Glomerular visceral epithelial cell (primary cell): ENCODE measurements at regions not wholly inside any gene's neighbourhood (a gene's known extent, or its start where the extent isn't known, plus 50 kb on each side); places are given as distances from the start of the nearest gene placed in this dataset.
"Not testable (repeated sequence)": the region's sequence is repeated elsewhere in the genome, so short reads cannot be mapped to it uniquely, and the experiment has no call there.

ENCODE experiments used
- DNase-seq: peaks from one replicate; pipeline ENCODE4 v3.0.0-alpha.2; 2016; ENCODE audit errors: extremely low spot score

GRCh38 chr10:11691319-11691755 is 50.8 kb upstream of the ECHDC3 start:
- DNase-seq = no peak

DNA sequence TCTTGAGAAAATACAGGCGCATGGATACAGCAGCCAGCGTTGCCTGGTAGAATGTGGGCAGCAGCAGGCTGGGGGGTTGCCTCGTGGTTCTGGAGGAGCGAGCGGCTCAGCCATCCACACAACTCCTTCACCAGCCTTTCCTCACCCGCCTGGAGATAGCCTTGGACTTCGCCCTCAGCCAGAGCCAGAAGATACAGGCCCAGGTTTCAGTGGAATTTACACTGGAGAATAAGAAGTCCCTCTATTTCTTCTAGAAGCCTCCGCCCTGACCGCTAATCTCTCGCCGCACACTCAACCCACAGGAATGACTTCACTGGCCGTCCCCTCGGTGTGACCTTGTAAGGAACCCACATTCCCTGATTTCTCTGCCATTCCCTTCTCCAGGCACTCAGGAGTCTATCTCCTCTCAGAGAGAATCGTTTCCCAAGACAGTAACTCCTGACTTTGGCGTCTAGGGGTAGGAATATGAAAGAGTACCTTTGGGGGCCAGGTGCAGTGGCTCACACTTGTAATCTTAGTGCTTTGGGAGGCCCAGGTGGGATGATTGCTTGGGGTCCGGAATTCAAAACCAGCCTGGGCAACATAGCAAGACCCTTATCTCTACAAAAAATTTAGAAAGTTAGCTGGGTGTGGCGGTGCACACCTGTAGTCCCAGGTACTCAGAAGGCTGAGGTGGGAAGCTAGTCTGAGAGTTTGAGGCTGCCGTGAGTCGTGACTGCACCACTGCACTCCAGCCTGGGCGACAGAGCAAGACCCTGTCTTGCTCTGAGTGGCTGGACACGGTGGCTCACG is 52.0 kb upstream of the ECHDC3 start:
- peak; percentile 43 for DNase-seq

GRCh38 chr10:11688448-11688795 is 53.8 kb upstream of the ECHDC3 start:
- not testable (repeated sequence) for DNase-seq

DNA sequence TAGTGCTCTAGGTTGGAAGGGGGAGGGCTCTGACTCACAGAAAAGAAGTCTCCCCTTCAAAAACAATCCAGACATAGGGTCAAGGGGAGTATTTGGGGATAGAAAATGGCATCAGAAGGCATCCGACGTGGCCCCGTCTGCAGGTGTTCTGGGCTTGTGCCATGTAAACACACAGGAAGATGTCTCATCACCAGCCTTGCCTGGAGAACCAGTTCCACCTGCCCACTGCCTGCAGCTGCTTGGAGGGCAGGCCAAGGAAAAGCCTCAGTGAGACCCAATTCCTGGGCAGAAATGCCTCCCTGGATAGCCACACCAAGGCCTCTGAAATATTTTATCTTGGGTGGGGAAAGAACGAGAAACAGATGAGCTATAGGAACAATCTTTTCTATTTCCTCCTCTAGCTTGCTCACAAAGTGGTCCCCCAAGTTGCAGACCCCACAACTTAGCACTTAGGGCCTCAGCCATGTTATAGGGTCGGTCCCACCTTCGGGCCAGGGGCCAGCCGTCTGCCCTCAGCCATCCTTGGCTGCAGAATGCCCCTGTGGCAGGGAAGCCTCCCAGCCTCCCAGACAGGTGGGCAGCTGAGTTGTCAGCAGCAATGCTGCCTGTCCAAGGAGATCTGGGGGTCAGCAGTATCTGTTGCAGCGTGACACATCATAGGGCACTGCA is 54.3 kb upstream of the ECHDC3 start:
- no peak for DNase-seq

- DNase-seq = peak; percentile 39
Observed at GRCh38 chr10:11687357-11687771, 54.8 kb upstream of the ECHDC3 start.

- peak; percentile 35 for DNase-seq
Observed at GRCh38 chr10:11685787-11686218, 56.4 kb upstream of the ECHDC3 start.

- DNase-seq = peak; percentile 86
Observed at GRCh38 chr10:11684717-11685645, 57.2 kb upstream of the ECHDC3 start.

DNA sequence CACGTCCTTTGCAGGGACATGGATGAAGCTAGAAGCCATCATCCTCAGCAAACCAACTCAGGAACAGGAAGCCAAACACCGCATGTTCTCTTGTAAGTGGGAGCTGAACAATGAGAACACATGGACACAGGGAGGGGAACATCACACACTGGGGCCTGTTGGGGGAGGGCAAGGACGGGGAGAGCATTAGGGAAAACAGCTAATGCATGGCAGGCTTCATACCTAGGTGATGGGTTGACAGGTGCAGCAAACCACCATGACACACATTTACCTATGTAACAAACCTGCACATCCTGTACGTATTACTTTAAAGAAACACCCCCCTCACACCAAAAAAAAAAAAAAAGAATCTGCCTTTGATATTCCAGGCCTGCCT is 57.9 kb upstream of the ECHDC3 start:
- DNase-seq = not testable (repeated sequence)

- DNase-seq = no peak
Observed at GRCh38 chr10:11683529-11684320, 58.5 kb upstream of the ECHDC3 start.

GRCh38 chr10:11682851-11683250 is 59.3 kb upstream of the ECHDC3 start:
- no peak for DNase-seq

DNA sequence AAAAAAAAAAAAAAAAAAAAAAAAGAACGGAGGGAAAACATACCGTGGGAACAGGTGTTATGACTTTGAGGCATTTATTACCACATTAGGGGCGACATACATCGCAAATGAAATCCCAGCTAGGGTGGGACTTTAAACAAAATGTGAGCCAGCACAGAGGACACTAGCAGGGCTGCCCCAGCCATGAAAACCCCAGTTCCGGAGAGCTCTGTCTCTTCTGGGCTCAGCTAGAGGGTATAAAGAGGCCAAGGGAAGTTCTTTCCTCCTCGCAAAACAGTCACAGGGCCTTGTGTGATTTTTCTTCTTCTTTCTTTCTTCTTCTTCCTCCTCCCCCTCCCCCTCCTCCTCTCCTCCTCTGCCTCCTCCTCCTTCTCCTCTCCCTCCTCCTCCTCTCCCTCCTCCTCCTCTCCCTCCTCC is 59.9 kb upstream of the ECHDC3 start:
- DNase-seq = no peak

DNA sequence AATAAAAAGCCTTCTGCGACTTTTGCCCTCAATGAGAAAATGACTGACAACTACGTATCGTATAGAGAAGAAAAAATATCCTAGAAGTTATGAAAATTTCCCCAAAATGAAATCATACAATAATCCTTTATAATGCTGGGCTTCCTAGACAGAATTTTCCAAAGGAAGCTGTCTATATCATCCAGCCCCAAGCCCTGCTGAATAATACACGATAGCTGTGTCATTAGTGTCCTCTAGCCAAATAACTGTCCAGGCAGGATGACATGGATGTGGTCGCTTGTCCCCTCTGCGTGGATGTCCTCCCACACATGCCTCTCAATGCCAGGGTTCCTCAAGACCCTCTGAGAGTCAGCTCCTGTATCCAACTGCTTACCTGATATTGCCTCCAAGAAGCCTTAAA is 61.7 kb upstream of the ECHDC3 start:
- no peak for DNase-seq

DNA sequence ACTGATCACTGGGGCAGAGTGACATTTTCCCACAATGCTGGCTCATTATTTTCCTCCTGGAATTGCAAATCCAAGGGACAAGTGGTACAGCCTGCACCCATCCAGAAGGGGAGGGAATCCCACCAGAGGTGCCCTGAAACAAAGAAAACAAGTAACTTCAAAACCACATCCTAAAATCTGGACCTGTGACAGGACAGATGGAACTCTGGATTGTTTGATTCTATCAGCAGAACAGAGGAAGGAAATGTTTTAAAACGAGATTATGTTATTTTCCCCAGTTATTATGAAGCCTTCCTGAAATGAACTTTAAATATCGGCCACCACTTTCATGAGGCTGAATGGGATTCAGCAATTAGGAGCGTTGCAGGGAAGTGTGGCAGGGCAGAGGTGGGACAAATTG is 62.2 kb upstream of the ECHDC3 start:
- DNase-seq = no peak

GRCh38 chr10:11678074-11678793 is 63.9 kb upstream of the ECHDC3 start:
- DNase-seq = peak; percentile 43

DNA sequence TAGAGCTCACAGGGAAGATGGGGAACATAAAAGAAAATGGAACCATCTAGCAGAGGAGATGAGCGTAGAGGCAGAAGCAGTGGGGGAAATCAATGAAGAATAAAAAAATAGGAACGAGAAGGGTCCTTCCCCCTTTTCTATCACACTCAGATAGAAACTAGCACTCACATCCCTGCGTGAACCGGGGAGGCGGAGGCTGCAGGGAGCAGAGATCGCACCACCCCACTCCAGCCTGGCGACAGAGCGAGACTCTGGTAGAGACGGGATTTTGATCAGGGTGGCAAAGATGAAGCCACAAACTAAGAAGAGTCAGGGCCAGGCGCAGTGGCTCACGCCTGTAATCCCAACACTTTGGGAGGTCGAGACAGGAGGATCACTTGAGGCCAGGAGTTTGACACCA is 64.7 kb upstream of the ECHDC3 start:
- no peak for DNase-seq

DNA sequence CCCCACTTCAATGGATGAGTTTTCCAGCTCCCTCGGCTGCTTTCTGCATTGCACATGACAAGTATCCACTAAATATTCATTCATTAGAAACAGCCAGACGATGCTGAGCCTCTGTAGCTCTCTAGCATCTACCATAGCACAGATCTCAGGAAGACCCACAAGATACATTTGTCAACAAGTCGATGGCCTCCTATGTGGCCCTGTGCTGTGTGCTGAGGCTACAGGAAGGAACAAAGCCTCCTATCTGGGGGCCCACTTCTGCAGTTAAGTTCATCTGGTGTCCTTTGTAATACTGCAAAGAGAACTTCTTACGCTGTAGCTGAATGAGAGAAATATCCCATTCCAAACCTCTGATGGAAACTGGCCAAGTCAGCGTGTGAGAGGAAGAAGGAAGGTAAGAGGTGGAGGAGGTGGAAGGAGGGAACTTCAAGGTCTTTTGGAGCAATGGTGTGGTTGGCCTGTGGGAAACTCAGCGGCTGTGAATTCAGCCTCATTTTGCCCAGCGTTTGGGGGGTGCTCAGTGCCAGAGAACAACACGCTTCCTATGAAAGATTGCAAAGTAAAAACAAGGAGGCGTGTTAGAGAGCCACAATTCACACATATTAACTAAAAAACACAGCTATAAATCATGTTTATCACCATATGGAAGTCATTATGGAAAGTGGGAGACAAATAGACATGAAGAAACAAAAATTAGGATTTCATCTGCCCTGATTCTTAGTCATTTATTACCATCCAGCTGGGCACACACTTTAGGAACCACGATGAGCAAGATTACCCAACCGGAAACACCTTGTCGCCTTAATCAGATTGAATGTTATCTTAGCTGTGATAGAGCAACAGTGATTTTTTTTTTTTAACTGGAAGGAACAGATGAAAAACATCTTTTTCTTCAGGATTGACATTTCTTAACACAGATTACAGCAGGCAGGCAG is 62.2 kb upstream of the USP6NL start:
- DNase-seq = peak; percentile 37

DNA sequence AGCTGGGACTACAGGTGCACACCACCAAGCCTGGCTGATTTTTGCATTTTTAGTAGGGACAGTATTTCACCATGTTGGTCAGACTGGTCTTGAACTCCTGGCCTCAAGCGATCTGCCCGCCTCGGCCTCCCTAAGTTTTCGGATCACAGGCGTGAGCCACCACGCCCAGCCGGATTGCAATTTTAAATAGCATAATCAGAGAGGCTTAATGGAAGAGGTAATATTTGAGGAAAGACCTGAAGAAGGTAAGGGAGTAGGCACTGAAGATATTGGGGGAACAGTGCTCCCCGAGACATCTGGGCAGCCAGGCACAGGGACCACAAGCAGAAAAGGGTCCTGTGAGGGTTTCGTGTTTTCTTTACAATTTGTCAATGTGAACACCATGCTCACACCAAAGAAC is 61.4 kb upstream of the USP6NL start:
- no peak for DNase-seq

DNA sequence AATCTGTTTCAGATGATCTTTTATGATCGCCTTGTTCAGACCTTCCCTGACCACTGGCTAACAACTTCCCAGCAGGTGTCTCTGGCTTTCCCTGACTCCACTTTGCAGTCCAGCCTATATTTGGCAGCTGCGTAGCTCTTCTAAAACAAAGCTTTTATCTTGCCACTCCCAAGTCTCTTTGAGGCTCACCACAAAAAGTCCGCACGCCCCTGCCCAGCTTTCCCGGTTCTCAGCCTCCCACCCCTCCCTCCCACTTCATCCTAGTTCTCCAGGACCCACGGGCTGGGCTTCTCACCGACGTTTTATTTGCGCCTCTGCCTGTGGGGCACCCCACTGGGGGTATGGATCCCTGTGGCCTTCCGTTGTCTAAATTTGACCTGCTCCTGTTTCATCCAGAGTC is 58.9 kb upstream of the USP6NL start:
- DNase-seq = no peak

DNA sequence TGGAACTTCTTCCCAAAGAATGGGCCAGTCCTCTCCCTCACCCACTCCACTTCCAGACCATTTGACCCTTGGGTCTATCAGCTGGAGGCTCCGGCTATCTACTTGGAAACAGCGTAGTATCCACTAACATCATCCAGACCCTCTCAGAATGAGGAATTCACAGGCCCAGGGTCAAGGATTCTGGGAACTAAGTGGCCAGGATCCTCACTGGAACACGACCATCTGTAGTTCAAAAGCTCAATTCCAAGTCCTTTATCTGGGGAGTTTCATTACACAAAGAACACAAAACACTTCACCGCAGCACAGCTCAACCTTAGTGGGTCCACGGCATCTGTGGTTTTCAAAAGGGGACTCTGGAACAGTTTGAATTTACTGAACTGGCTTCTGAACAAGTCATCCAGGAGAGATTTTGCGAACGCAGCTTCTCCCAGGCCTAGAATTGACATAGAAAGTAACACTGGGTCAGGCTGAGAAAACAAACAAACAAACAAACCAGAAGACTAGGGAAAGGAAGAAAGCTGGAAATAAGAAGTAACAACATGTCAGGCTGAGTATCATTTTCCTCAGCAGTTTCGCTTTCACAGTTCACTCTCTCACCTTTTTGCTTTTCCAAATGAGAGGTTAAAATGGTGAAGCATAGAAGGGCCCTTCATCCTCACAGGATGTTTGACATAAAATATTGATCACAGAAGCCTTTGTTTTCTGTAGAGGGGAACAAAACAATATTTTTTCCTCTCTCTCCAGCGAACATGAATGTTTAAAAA is 57.6 kb upstream of the USP6NL start:
- no peak for DNase-seq
